ENCODE measurements at regions not wholly inside any gene's neighbourhood (a gene's known extent, or its start where the extent isn't known, plus 50 kb on each side); places are given as distances from the start of the nearest gene placed in this dataset.

DNA sequence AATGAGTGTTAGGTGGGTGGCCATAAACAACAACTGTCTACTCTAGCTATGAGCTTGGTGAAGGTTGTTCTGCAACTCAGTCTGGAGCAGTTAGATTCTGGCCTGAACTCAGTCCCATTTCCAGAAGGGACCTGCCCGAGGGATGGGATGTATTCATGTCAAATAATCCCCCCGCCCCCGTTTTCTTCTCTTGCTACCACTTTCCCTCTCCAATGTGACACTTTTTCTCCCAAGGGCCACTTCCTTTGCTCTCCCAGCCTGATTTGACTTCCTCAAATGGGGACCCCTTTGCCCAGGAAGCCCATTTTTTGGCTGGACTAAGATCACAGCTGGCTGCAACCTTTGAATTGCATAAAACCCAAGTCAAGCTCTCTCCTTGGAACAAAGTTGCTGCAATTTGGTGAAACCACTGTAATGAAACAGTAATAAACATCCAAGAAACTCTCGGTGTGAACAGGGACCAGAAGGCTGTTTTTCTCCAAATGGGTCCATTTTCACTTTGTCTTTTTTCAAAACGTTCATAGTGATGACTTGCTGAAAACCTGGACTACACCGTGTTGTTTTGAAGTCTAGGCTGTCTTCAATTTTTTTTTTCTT is 137.2 kb upstream of the GSC start:
- Histone ChIP-seq H3K9me3 (no peaks in the 10 kb centered on the region), H3K4me3 (no peak overlapping the region), H3K4me1 (ENCODE audit: low read depth) (no peaks in the 10 kb centered on the region), H3K36me3 (ENCODE audit: low read depth) (no peaks in the 10 kb centered on the region)
- ATAC-seq (no peak), DNase-seq (no peak)
- TF ChIP-seq CTCF (IDR thresholded peaks at IDR 0.05), result no peak
- intact Hi-C loops (cut with DNase I, micrococcal nuclease), result no loop called here

- intact Hi-C loops (cut with DNase I, micrococcal nuclease), result no loop called here
- ATAC-seq (no peak), DNase-seq (no peak)
- no peaks in the 10 kb centered on the region for H3K36me3 ChIP-seq (ENCODE audit: low read depth)
- TF ChIP-seq CTCF (IDR thresholded peaks at IDR 0.05), result no peak
- H3K4me1 ChIP-seq (ENCODE audit: low read depth), result no peaks in the 10 kb centered on the region
- H3K9me3 ChIP-seq, result no peaks in the 10 kb centered on the region
- no peak overlapping the region for H3K4me3 ChIP-seq
Measured at GRCh38 chr14:94906577-94906976, 136.7 kb upstream of the GSC start.

DNA sequence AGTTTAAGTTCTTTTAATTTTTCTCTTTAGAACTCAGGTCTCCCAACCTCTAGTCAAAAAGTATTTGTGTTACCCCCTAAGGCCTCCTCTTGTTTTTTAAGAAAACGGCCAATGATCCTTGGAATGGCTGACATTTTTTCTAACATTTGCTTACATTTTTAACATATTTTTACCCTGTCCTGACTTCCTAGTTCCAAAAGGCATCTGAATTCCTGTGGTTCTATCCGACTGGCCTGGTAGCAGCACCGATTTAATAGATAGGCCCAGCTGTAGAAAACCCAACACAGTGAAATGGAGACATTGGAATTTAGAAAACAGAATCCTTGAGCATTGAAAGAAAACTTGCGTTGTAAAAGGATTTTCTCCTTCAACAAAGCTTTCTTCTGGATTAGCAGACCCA is 134.7 kb upstream of the GSC start:
- DNase-seq (no peak), ATAC-seq (no peak)
- intact Hi-C loops (cut with DNase I, micrococcal nuclease), result no loop called here
- Histone ChIP-seq H3K9me3 (no peaks in the 10 kb centered on the region), H3K36me3 (ENCODE audit: low read depth) (no peaks in the 10 kb centered on the region), H3K4me1 (ENCODE audit: low read depth) (no peaks in the 10 kb centered on the region), H3K4me3 (no peak overlapping the region)
- no peak for TF ChIP-seq CTCF (IDR thresholded peaks at IDR 0.05)

DNA sequence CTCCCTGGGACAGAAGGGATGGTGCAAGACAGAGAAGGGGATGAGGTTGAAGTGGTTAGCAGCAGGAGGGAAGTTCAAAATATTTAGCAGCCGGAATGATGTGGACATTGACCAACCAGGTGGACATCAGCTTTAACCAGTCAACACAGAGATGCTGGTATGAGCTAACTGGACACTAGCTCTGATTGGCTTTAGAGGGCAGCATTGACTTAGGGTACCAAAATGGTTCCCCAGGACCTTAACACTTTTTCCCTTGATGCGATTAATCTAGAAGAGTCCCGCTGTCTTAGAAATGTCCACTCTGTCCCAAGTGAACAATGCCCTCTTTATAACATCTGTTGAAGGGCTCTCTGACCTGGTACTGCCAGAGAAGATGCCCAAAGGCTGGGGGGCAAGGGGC is 134.0 kb upstream of the GSC start:
- no peak for ATAC-seq
- TF ChIP-seq CTCF (IDR thresholded peaks at IDR 0.05), result no peak
- Histone ChIP-seq H3K9me3 (no peaks in the 10 kb centered on the region), H3K4me1 (ENCODE audit: low read depth) (no peaks in the 10 kb centered on the region), H3K36me3 (ENCODE audit: low read depth) (no peaks in the 10 kb centered on the region), H3K4me3 (no peak overlapping the region)
- intact Hi-C loops (cut with DNase I, micrococcal nuclease), result no loop called here
- no peak for DNase-seq

DNA sequence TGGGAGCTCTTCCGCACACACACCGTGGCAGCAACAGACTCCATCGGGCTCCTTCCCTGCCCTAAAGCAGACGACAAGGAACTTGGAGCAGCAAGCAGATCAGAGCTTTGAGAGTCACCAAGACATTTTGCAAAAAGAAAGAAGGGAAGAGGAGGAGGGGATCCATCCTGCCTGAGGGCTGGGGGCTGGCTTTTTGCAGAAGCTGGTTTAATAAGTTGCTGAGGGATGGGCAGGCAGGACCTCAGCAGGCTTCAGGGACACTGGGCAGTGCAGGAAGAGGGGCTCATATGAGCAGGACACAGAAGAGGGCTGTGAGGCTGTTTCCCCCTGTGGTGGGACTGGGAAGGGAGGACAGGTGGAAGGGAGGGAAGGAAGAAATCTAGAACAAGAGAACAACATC is 133.4 kb upstream of the GSC start:
- H3K36me3 ChIP-seq (ENCODE audit: low read depth), result no peaks in the 10 kb centered on the region
- H3K9me3 ChIP-seq, result no peaks in the 10 kb centered on the region
- no peaks in the 10 kb centered on the region for H3K4me1 ChIP-seq (ENCODE audit: low read depth)
- H3K4me3 ChIP-seq, result no peak overlapping the region
- intact Hi-C loops (cut with DNase I, micrococcal nuclease), result no loop called here
- no peak for ATAC-seq
- TF ChIP-seq CTCF (IDR thresholded peaks at IDR 0.05), result no peak
- no peak for DNase-seq

DNA sequence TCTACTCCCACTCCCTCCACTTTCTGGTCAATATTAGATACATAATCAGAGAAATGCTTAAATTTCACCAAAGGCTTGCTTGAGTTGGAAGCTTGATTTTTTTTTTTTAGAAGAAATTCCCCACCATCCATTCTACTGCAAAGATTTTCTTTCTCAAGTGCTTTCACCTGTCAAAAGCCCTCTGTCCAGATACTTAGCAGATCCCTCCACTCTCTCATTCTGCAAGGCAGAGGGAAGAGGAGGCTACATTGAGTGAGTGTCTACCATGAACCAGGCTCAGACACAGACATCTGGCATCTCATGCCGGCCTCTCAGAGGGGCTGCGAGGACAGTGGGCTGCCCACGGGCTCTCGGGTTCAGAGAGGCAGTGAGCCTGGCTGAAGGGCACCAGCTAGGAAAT is 127.6 kb upstream of the GSC start:
- Histone ChIP-seq H3K36me3 (ENCODE audit: low read depth) (no peaks in the 10 kb centered on the region), H3K4me1 (ENCODE audit: low read depth) (no peaks in the 10 kb centered on the region), H3K4me3 (no peak overlapping the region), H3K9me3 (no peaks in the 10 kb centered on the region)
- intact Hi-C loops (cut with DNase I, micrococcal nuclease), result no loop called here
- ATAC-seq, result no peak
- no peak for DNase-seq
- TF ChIP-seq CTCF (IDR thresholded peaks at IDR 0.05), result no peak
